WTC11 (cell line): ENCODE measurements at regions not wholly inside any gene's neighbourhood (a gene's known extent, or its start where the extent isn't known, plus 50 kb on each side); places are given as distances from the start of the nearest gene placed in this dataset.

Experiments used
- ATAC-seq: fragments of 200-7000 bp; cut with Tn5 transposase; 2 replicates; pipeline ENCODE4 v1.10.0; 2021; ENCODE audit warnings: mild to moderate bottlenecking, moderate library complexity
- CTCF ChIA-PET: fragments of 300-600 bp; sonication (Branson Sonifier 250); formaldehyde crosslinking; loops from one replicate; lab custom pipeline; 2021; ENCODE audit warnings: antibody characterized with exemption; lab: Charles Lee
- POLR2A ChIA-PET: fragments of 350-600 bp; sonication (Branson Sonifier 250); formaldehyde crosslinking; loops from one replicate; lab custom pipeline; 2021; ENCODE audit warnings: antibody characterized with exemption; lab: Charles Lee
- DNase-seq: peaks from one replicate; pipeline ENCODE4 v3.0.0; 2021; ENCODE audit warnings: low spot score
- H3K27ac Mint-ChIP-seq: 2 replicates; pipeline ENCODE4 v1.8.0; 2021; ENCODE audit warnings: mixed read lengths
- H3K27me3 Mint-ChIP-seq: 2 replicates; pipeline ENCODE4 v1.8.0; 2021; ENCODE audit warnings: low read depth, mild to moderate bottlenecking, moderate library complexity, mixed read lengths
- H3K36me3 Mint-ChIP-seq: 2 replicates; pipeline ENCODE4 v1.8.0; 2021; ENCODE audit warnings: mixed read lengths
- H3K4me1 Mint-ChIP-seq: 2 replicates; pipeline ENCODE4 v1.8.0; 2022; ENCODE audit warnings: mixed read lengths
- H3K4me3 Mint-ChIP-seq: 2 replicates; pipeline ENCODE4 v1.8.0; 2021; ENCODE audit warnings: mild to moderate bottlenecking, moderate library complexity, mixed read lengths
- H3K9me3 Mint-ChIP-seq: 2 replicates; pipeline ENCODE4 v1.8.0; 2021; ENCODE audit warnings: mixed read lengths
- ATF1 ChIP-seq: sonication (generic); formaldehyde crosslinking; IDR thresholded peaks from 2 replicates; pipeline ENCODE4 v1.8.1; 2023; ENCODE audit warnings: mild to moderate bottlenecking, moderate library complexity, missing genetic modification reagents
- ATF3 ChIP-seq: sonication (generic); formaldehyde crosslinking; conservative IDR thresholded peaks from 2 replicates; pipeline ENCODE4 v1.8.1; 2022; ENCODE audit warnings: mild to moderate bottlenecking, missing genetic modification reagents
- ATF6 ChIP-seq: sonication (generic); formaldehyde crosslinking; IDR thresholded peaks from 2 replicates; pipeline ENCODE4 v1.8.1; 2023; ENCODE audit warnings: mild to moderate bottlenecking, missing genetic modification reagents
- E2F1 ChIP-seq: sonication (generic); formaldehyde crosslinking; IDR thresholded peaks from 2 replicates; pipeline ENCODE4 v1.8.0; 2022; ENCODE audit warnings: mild to moderate bottlenecking, missing genetic modification reagents
- E2F5 ChIP-seq: sonication (generic); formaldehyde crosslinking; IDR thresholded peaks from 2 replicates; pipeline ENCODE4 v1.8.1; 2022; ENCODE audit warnings: mild to moderate bottlenecking, moderate library complexity, missing genetic modification reagents
- EMX1 ChIP-seq: fragments of 250-450 bp; sonication (Bioruptor Pico); IDR thresholded peaks from 2 replicates; pipeline ENCODE4 v1.8.0; 2021; ENCODE audit warnings: mild to moderate bottlenecking
- ERG ChIP-seq: fragments of 250-450 bp; sonication (Bioruptor Pico); IDR thresholded peaks from 2 replicates; pipeline ENCODE4 v1.8.0; 2021; ENCODE audit warnings: mild to moderate bottlenecking
- GABPB1 ChIP-seq: sonication (generic); formaldehyde crosslinking; IDR thresholded peaks from 2 replicates; pipeline ENCODE4 v1.8.1; 2023; ENCODE audit warnings: mild to moderate bottlenecking, missing genetic modification reagents
- IRF1 ChIP-seq: sonication (generic); formaldehyde crosslinking; IDR thresholded peaks from 2 replicates; pipeline ENCODE4 v1.8.0; 2023; ENCODE audit warnings: missing genetic modification reagents
- IRF2 ChIP-seq: sonication (generic); formaldehyde crosslinking; IDR thresholded peaks from 2 replicates; pipeline ENCODE4 v1.8.0; 2022; ENCODE audit warnings: low read depth, missing genetic modification reagents, borderline replicate concordance
- JUN ChIP-seq: sonication (generic); formaldehyde crosslinking; IDR thresholded peaks from 2 replicates; pipeline ENCODE4 v1.8.0; 2023; ENCODE audit warnings: mild to moderate bottlenecking, missing genetic modification reagents
- NR2C2 ChIP-seq: sonication (generic); formaldehyde crosslinking; IDR thresholded peaks from 2 replicates; pipeline ENCODE4 v1.8.0; 2022; ENCODE audit warnings: mild to moderate bottlenecking, missing genetic modification reagents
- PREB ChIP-seq: sonication (generic); formaldehyde crosslinking; IDR thresholded peaks from 2 replicates; pipeline ENCODE4 v1.8.1; 2022; ENCODE audit warnings: mild to moderate bottlenecking, missing genetic modification reagents, moderate library complexity, borderline replicate concordance
- RELA ChIP-seq: sonication (generic); formaldehyde crosslinking; IDR thresholded peaks from 2 replicates; pipeline ENCODE4 v1.8.1; 2022; ENCODE audit warnings: missing genetic modification reagents, mild to moderate bottlenecking, borderline replicate concordance
- SMAD3 ChIP-seq: sonication (generic); formaldehyde crosslinking; IDR thresholded peaks from 2 replicates; pipeline ENCODE4 v1.8.0; 2022; ENCODE audit warnings: missing genetic modification reagents, mild to moderate bottlenecking, borderline replicate concordance
- STAT6 ChIP-seq: sonication (generic); formaldehyde crosslinking; conservative IDR thresholded peaks from 2 replicates; pipeline ENCODE4 v1.8.1; 2023; ENCODE audit warnings: mild to moderate bottlenecking, low read depth, missing genetic modification reagents, moderate library complexity
- TCF7 ChIP-seq: sonication (generic); formaldehyde crosslinking; IDR thresholded peaks from 2 replicates; pipeline ENCODE4 v1.8.0; 2022; ENCODE audit warnings: mild to moderate bottlenecking, low read depth, missing genetic modification reagents, moderate library complexity
- ZNF232 ChIP-seq: sonication (generic); formaldehyde crosslinking; IDR thresholded peaks from 2 replicates; pipeline ENCODE4 v1.8.0; 2022; ENCODE audit warnings: mild to moderate bottlenecking, missing genetic modification reagents
- ZNF671 ChIP-seq: fragments of 250-450 bp; sonication (Bioruptor Pico); IDR thresholded peaks from 2 replicates; pipeline ENCODE4 v1.8.0; 2021; ENCODE audit warnings: mild to moderate bottlenecking
- ZSCAN18 ChIP-seq: fragments of 250-450 bp; sonication (Bioruptor Pico); IDR thresholded peaks from 2 replicates; pipeline ENCODE4 v2.1.2; 2022; ENCODE audit warnings: mild to moderate bottlenecking, moderate library complexity

- Mint-ChIP-seq H3K4me3 (no peak overlapping the region), H3K27me3 (no peaks in the 10 kb centered on the region), H3K36me3 (no peaks in the 10 kb centered on the region), H3K27ac (no peak overlapping the region), H3K4me1 (no peaks in the 10 kb centered on the region), H3K9me3 (no peaks in the 10 kb centered on the region)
- no peak for DNase-seq
- peak; percentile 60 for ATAC-seq
- CTCF ChIA-PET = interaction anchor here (2.1 kb wide), 1 partner anchor 16 kb away, joined by 8 read pairs; no protein-coding TSS in a partner anchor
- no peak for TF ChIP-seq JUN
- POLR2A ChIA-PET = no interaction called here
Measured at GRCh38 chr18:26637324-26637723, 89.0 kb upstream of the KCTD1 start.

- Mint-ChIP-seq H3K9me3 (no peaks in the 10 kb centered on the region), H3K4me1 (no peaks in the 10 kb centered on the region), H3K27me3 (no peaks in the 10 kb centered on the region), H3K27ac (no peak overlapping the region), H3K4me3 (no peak overlapping the region), H3K36me3 (no peaks in the 10 kb centered on the region)
- no peak for ATAC-seq
- CTCF ChIA-PET = interaction anchor here (0.5 to 2.1 kb wide), 2 partner anchors 14 to 344 kb away, joined by 3 to 8 read pairs; no protein-coding TSS in a partner anchor
- POLR2A ChIA-PET = no interaction called here
- no peak for DNase-seq
- TF ChIP-seq PREB (CRISPR knock-in tag) (no peak), ZNF232 (CRISPR knock-in tag) (no peak), ATF3 (CRISPR knock-in tag) (no peak), SMAD3 (no peak), ZNF671 (CRISPR knock-in tag) (no peak), E2F1 (CRISPR knock-in tag) (no peak), RELA (CRISPR knock-in tag) (no peak), STAT6 (CRISPR knock-in tag) (no peak), TCF7 (CRISPR knock-in tag) (no peak), IRF1 (CRISPR knock-in tag) (no peak), ZSCAN18 (no peak), GABPB1 (CRISPR knock-in tag) (no peak), ERG (no peak), NR2C2 (CRISPR knock-in tag) (no peak), ATF1 (CRISPR knock-in tag) (no peak), ATF6 (no peak), E2F5 (CRISPR knock-in tag) (no peak), IRF2 (CRISPR knock-in tag) (no peak), EMX1 (no peak)
Measured at GRCh38 chr18:26635466-26635865, 87.1 kb upstream of the KCTD1 start.
